ENCODE measurements at regions not wholly inside any gene's neighbourhood (a gene's known extent, or its start where the extent isn't known, plus 50 kb on each side); places are given as distances from the start of the nearest gene placed in this dataset.

DNA sequence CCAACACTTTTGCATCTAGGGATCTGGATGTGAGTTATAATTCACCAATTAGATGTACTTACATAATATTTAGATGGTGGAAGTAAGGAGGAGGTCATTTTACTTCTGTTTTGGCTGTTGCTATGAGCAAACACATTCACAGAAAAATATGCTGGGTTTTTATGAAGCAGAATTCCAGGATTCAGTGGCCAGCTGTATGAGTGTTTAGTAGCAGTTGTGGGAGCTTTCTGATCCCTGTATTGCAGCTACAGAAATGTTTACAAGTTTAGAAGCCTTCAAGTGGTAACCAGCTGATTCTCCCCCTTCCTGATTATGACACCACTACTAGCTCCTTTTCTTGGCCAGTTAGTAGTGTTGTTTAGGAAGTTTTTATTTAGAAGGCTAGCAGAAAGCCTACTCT, 177.0 kb downstream of the TENT5A start:
- no peak overlapping the region for H2AFZ ChIP-seq (ENCODE audit: insufficient read depth, low read depth, low read length, poor library complexity, severe bottlenecking)
- TF ChIP-seq, protein P1, sequence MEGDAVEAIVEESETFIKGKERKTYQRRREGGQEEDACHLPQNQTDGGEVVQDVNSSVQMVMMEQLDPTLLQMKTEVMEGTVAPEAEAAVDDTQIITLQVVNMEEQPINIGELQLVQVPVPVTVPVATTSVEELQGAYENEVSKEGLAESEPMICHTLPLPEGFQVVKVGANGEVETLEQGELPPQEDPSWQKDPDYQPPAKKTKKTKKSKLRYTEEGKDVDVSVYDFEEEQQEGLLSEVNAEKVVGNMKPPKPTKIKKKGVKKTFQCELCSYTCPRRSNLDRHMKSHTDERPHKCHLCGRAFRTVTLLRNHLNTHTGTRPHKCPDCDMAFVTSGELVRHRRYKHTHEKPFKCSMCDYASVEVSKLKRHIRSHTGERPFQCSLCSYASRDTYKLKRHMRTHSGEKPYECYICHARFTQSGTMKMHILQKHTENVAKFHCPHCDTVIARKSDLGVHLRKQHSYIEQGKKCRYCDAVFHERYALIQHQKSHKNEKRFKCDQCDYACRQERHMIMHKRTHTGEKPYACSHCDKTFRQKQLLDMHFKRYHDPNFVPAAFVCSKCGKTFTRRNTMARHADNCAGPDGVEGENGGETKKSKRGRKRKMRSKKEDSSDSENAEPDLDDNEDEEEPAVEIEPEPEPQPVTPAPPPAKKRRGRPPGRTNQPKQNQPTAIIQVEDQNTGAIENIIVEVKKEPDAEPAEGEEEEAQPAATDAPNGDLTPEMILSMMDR (IDR thresholded peaks at IDR 0.05) = no peak
- H3K36me3 Mint-ChIP-seq = no peaks in the 10 kb centered on the region
- no peaks in the 10 kb centered on the region for H3K4me1 ChIP-seq (ENCODE audit: control insufficient read depth in 1 of 2, insufficient read depth in 2 of 2, low read length in 2 of 2)
- H3K4me1 Mint-ChIP-seq = no peaks in the 10 kb centered on the region
- no peak overlapping the region for H3K4me3 Mint-ChIP-seq
- no peak overlapping the region for H3K4me2 ChIP-seq (replicated peaks; ENCODE audit: extremely low read depth, low read length, poor library complexity, severe bottlenecking)
- peaks cover 0 to 2% (median 0%) of the 10 kb centered on the region in 3 donors for H3K27me3 Mint-ChIP-seq (ENCODE audit: low read depth in 3 of 3)
- H3K9ac ChIP-seq (ENCODE audit: insufficient read depth, low read length, poor library complexity, severe bottlenecking) = no peak overlapping the region
- H3K79me2 ChIP-seq (ENCODE audit: insufficient read depth, low read length) = no peaks in the 10 kb centered on the region
- H3K9me3 ChIP-seq (replicated peaks in 1 of 2; ENCODE audit: control insufficient read depth in 1 of 2, insufficient read depth in 1 of 2, low read length in 2 of 2) = no peaks in the 10 kb centered on the region
- no peak for DNase-seq
- H4K20me1 ChIP-seq (ENCODE audit: insufficient read depth, low read length) = no peaks in the 10 kb centered on the region
- peaks cover 0 to 10% (median 2%) of the 10 kb centered on the region in 7 donors for H3K9me3 Mint-ChIP-seq
- H3K27me3 ChIP-seq (ENCODE audit: control insufficient read depth in 2 of 2, insufficient read depth in 2 of 2, low read length in 2 of 2) = no peaks in the 10 kb centered on the region
- H3K27ac ChIP-seq (ENCODE audit: low read depth in 1 of 2, low read length in 2 of 2) = no peak overlapping the region
- H3K36me3 ChIP-seq (replicated peaks in 1 of 2; ENCODE audit: control insufficient read depth in 1 of 2, insufficient read depth in 2 of 2, low read length in 2 of 2) = no peaks in the 10 kb centered on the region
- H3K27ac Mint-ChIP-seq = no peak overlapping the region
- H3K4me3 ChIP-seq (replicated peaks in 1 of 3; ENCODE audit: low read depth in 2 of 3, low read length in 3 of 3) = no peak overlapping the region
- intact Hi-C loops (cut with micrococcal nuclease) = no loop called here

DNA sequence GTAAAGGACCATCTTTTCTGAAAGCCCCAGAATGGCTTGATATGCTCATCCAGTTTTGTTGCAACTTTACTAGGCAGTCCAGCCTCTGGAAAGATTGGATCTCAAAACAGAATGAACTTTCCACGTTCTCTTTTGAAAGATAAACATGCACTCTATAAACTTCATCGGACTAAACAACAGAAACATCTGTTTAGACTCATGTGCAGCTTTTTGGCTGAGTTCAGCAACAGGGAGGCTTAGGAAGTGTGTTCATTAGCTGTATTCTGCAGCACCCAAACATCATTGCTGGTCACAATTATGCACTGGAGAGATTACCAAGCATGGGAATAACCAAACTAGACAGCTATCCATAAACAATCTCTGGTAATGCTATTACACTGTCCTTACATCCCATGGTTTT, 180.5 kb downstream of the TENT5A start:
- H3K9me3 Mint-ChIP-seq = peaks cover 0 to 3% (median 0%) of the 10 kb centered on the region in 7 donors
- H3K27ac Mint-ChIP-seq = no peak overlapping the region
- TF ChIP-seq, protein P1 (IDR thresholded peaks at IDR 0.05) = no peak
- no CpG with 5 or more reads among the region's 2 CpGs for WGBS (ENCODE audit: insufficient coverage)
- no peaks in the 10 kb centered on the region for H3K79me2 ChIP-seq (ENCODE audit: insufficient read depth, low read length)
- DNase-seq = no peak
- no peaks in the 10 kb centered on the region for H3K27me3 ChIP-seq (ENCODE audit: control insufficient read depth in 2 of 2, insufficient read depth in 2 of 2, low read length in 2 of 2)
- H3K27me3 Mint-ChIP-seq (ENCODE audit: low read depth in 3 of 3) = peaks cover 0 to 5% (median 0%) of the 10 kb centered on the region in 3 donors
- no peaks in the 10 kb centered on the region for H4K20me1 ChIP-seq (ENCODE audit: insufficient read depth, low read length)
- no peaks in the 10 kb centered on the region for H3K36me3 ChIP-seq (replicated peaks in 1 of 2; ENCODE audit: control insufficient read depth in 1 of 2, insufficient read depth in 2 of 2, low read length in 2 of 2)
- H3K4me3 ChIP-seq (replicated peaks in 1 of 3; ENCODE audit: low read depth in 2 of 3, low read length in 3 of 3) = no peak overlapping the region
- intact Hi-C loops (cut with micrococcal nuclease) = no loop called here
- no peaks in the 10 kb centered on the region for H3K36me3 Mint-ChIP-seq
- H3K4me1 ChIP-seq (ENCODE audit: control insufficient read depth in 1 of 2, insufficient read depth in 2 of 2, low read length in 2 of 2) = no peaks in the 10 kb centered on the region
- no peaks in the 10 kb centered on the region for H3K4me1 Mint-ChIP-seq
- no peak overlapping the region for H3K4me3 Mint-ChIP-seq
- H3K27ac ChIP-seq (ENCODE audit: low read depth in 1 of 2, low read length in 2 of 2) = no peak overlapping the region
- H3K9ac ChIP-seq (ENCODE audit: insufficient read depth, low read length, poor library complexity, severe bottlenecking) = no peak overlapping the region
- no peak overlapping the region for H3K4me2 ChIP-seq (replicated peaks; ENCODE audit: extremely low read depth, low read length, poor library complexity, severe bottlenecking)
- no peak overlapping the region for H2AFZ ChIP-seq (ENCODE audit: insufficient read depth, low read depth, low read length, poor library complexity, severe bottlenecking)
- H3K9me3 ChIP-seq (replicated peaks in 1 of 2; ENCODE audit: control insufficient read depth in 1 of 2, insufficient read depth in 1 of 2, low read length in 2 of 2) = no peaks in the 10 kb centered on the region

Measured in CD14-positive monocyte (primary cell).